HUES64 (cell line): ENCODE measurements at regions not wholly inside any gene's neighbourhood (a gene's known extent, or its start where the extent isn't known, plus 50 kb on each side); places are given as distances from the start of the nearest gene placed in this dataset.

Source experiments
- H3K27ac ChIP-seq: 2 replicates; pipeline ENCODE4 v1.7.0; 2013; ENCODE audit warnings: low read depth, low read length, inconsistent platforms
- H3K27me3 ChIP-seq: 2 replicates; pipeline ENCODE4 v1.6.1; 2013; ENCODE audit warnings: mild to moderate bottlenecking, low read length; ENCODE audit not compliant: insufficient read depth
- H3K36me3 ChIP-seq: 2 replicates; pipeline ENCODE4 v1.6.1; 2013; ENCODE audit warnings: mild to moderate bottlenecking, low read length; ENCODE audit not compliant: insufficient read depth
- H3K4me1 ChIP-seq: 2 replicates; pipeline ENCODE4 v1.6.1; 2013; ENCODE audit warnings: mild to moderate bottlenecking, low read length, moderate library complexity; ENCODE audit not compliant: insufficient read depth
- H3K4me3 ChIP-seq: 2 replicates; pipeline ENCODE4 v1.5.1; 2013; ENCODE audit warnings: mild to moderate bottlenecking, low read length, moderate library complexity
- H3K9ac ChIP-seq: 2 replicates; pipeline ENCODE4 v1.6.1; 2013; ENCODE audit warnings: mild to moderate bottlenecking, low read depth, low read length
- H3K9me3 ChIP-seq: 2 replicates; pipeline ENCODE4 v1.6.1; 2013; ENCODE audit warnings: low read depth, low read length; ENCODE audit not compliant: insufficient read depth
- WGBS: fragments of 150-250, 120-280 bp; methylation state at CpG from one replicate; pipeline ENCODE4 v1.1.7; 2013; ENCODE audit warnings: missing lambda C conversion rate; 5-methylcytosine and 5-hydroxymethylcytosine counted together

DNA sequence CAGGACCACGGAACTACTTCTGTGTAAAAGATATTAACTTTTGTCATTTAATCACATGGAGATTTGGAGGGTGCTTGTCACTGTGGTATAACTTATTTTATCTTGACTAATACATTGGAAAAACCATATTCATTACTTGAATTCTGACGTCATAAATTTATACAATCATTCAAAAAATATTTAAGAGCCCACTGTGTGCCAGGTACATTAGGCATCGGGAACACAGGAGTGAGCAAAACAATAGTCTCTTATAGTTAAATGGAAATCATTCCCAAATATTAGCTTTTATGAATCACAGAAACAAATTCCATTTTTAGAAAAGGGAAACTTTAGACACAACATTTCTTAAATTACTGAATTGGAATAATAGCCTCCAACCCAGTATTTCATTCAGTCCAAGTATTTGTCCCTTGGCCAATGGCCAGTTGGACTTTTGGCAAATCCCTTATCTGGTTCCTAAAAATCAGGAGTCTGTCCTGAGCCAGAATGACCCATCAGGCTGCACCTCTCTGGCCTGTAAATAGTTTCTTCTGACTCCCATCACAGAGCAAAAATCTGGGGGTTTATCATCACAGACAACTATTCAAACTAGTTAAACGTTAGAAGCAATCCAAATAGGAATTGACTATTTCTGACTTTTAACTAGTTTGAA is 104.3 kb upstream of the FSTL4 start:
- 90% methylated on average over 3 of the region's 4 CpGs for WGBS
- peaks cover 5% of the 10 kb centered on the region; the same call in 1 of the 2 replicates for H3K9me3 ChIP-seq
- no peak overlapping the region for H3K9ac ChIP-seq
- no peak overlapping the region for H3K4me3 ChIP-seq
- no peaks in the 10 kb centered on the region for H3K4me1 ChIP-seq
- no peak overlapping the region for H3K27ac ChIP-seq
- H3K36me3 ChIP-seq, result no peaks in the 10 kb centered on the region
- H3K27me3 ChIP-seq, result no peaks in the 10 kb centered on the region

DNA sequence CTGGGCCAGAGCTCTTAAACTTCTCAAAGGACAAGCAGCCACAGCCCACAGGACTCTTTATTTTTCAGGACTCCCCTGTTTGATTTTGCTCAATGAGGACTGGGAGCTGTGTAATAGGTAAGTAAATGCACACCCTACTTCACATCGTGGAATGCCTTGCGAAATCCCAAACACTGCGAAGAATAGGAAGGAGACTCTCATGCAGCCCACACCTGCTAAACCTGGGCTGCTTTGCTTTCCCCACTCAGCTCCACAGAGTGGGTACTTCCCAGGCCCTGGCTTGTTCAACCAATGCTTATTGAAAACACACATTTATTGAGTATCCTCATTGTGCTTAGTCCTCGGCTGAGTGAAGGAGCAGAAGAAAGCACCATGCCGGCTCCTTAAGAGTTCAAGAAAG is 103.3 kb upstream of the FSTL4 start:
- Histone ChIP-seq H3K27me3 (no peaks in the 10 kb centered on the region), H3K4me1 (no peaks in the 10 kb centered on the region), H3K4me3 (no peak overlapping the region), H3K36me3 (no peaks in the 10 kb centered on the region), H3K9ac (no peak overlapping the region), H3K27ac (no peak overlapping the region), H3K9me3 (no peaks in the 10 kb centered on the region)
- WGBS, result 85% methylated on average over 5 of the region's 5 CpGs

DNA sequence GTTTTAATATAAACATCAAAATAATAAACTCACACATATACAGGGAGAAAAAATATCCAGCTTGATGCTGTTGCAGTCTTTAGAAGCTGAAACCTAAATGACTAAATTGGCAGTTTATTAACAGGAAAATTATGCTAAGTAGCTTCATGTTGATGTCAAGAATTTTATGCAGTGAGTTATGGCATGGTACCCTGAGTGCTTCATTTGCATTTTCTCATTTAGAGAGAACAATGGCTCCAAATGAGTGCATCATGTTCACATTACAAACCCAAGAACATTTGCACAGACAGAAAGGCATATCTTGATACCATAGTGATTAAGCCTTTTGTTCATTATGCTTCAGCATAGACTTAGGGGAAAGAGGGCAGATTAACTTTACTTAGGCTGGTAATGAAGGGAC is 102.9 kb upstream of the FSTL4 start:
- Histone ChIP-seq H3K9ac (no peak overlapping the region), H3K27me3 (no peaks in the 10 kb centered on the region), H3K9me3 (no peaks in the 10 kb centered on the region), H3K4me3 (no peak overlapping the region), H3K27ac (no peak overlapping the region), H3K36me3 (no peaks in the 10 kb centered on the region), H3K4me1 (no peaks in the 10 kb centered on the region)

GRCh38 chr5:133714161-133714915 is 102.0 kb upstream of the FSTL4 start:
- Histone ChIP-seq H3K4me3 (no peak overlapping the region), H3K9me3 (no peaks in the 10 kb centered on the region), H3K27me3 (no peaks in the 10 kb centered on the region), H3K27ac (no peak overlapping the region), H3K36me3 (no peaks in the 10 kb centered on the region), H3K9ac (no peak overlapping the region), H3K4me1 (no peaks in the 10 kb centered on the region)
- 94% methylated on average over 12 of the region's 12 CpGs for WGBS

DNA sequence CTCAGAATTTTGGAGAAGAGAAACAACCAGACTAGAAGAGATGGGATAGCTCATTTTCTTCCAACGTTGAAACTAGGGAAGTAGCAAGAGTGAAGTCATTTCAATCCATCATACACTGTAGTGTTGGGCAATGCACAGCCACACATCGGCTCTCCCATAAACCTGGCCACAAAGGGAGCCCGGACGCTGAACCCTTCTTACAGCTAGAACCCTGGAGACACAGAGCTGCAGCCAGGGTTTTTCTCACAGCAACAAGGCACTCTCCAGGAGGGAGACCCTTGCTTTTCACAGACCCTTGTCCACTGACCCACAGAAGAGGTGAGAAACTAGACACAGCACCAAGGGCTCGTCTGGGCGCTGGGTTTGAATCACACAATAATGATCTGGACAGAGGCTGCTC is 101.4 kb upstream of the FSTL4 start:
- no peak overlapping the region for H3K9ac ChIP-seq
- no peak overlapping the region for H3K4me3 ChIP-seq

GRCh38 chr5:133713209-133713608 is 100.9 kb upstream of the FSTL4 start:
- H3K36me3 ChIP-seq, result no peaks in the 10 kb centered on the region
- H3K27me3 ChIP-seq, result no peaks in the 10 kb centered on the region
- no peak overlapping the region for H3K27ac ChIP-seq
- H3K4me1 ChIP-seq, result no peaks in the 10 kb centered on the region
- H3K9me3 ChIP-seq, result no peaks in the 10 kb centered on the region
- H3K9ac ChIP-seq, result no peak overlapping the region
- no peak overlapping the region for H3K4me3 ChIP-seq

More for the DNA sequence above, 101.4 kb upstream of the FSTL4 start:
- no peak overlapping the region for H3K27ac ChIP-seq
- H3K36me3 ChIP-seq, result no peaks in the 10 kb centered on the region
- no peaks in the 10 kb centered on the region for H3K4me1 ChIP-seq
- no peaks in the 10 kb centered on the region for H3K9me3 ChIP-seq
- H3K27me3 ChIP-seq, result no peaks in the 10 kb centered on the region
- WGBS, result 93% methylated on average over 6 of the region's 6 CpGs

- H3K27ac ChIP-seq, result no peak overlapping the region
- WGBS, result 83% methylated on average over 7 of the region's 7 CpGs
- no peaks in the 10 kb centered on the region for H3K4me1 ChIP-seq
- H3K4me3 ChIP-seq, result no peak overlapping the region
- no peaks in the 10 kb centered on the region for H3K36me3 ChIP-seq
- H3K9ac ChIP-seq, result no peak overlapping the region
- H3K9me3 ChIP-seq, result no peaks in the 10 kb centered on the region
- no peaks in the 10 kb centered on the region for H3K27me3 ChIP-seq
Observed at GRCh38 chr5:133712562-133712961, 100.2 kb upstream of the FSTL4 start.

DNA sequence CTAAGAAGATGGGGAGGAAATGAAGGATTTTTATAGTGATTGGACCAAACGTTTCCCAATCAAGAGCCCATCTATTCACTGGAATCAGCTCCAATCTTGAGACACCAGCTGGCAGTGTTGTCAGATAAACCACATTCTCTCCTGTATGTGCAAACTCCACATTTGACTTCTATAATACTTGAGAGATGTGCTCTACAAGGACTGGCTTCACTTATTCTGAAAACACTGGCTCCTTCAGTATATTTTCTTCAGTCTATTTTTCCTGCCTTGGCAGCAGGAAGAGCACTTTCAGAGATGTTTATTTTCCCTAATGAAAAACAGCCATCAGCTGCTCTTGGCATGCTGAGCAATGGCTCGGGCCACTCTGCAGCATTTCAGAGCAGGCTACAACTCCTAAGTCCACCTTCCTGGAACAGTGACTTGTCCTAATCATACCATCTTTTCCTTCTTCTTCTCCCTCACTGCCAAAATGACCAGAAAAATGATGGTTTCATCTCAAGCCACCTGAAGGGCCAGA is 96.9 kb upstream of the FSTL4 start:
- no peak overlapping the region for H3K9ac ChIP-seq
- no peaks in the 10 kb centered on the region for H3K27me3 ChIP-seq
- WGBS, result 86% methylated on average over 2 of the region's 2 CpGs
- H3K9me3 ChIP-seq, result no peaks in the 10 kb centered on the region
- H3K4me3 ChIP-seq, result no peak overlapping the region
- H3K27ac ChIP-seq, result no peak overlapping the region
- H3K4me1 ChIP-seq, result no peaks in the 10 kb centered on the region
- no peaks in the 10 kb centered on the region for H3K36me3 ChIP-seq

DNA sequence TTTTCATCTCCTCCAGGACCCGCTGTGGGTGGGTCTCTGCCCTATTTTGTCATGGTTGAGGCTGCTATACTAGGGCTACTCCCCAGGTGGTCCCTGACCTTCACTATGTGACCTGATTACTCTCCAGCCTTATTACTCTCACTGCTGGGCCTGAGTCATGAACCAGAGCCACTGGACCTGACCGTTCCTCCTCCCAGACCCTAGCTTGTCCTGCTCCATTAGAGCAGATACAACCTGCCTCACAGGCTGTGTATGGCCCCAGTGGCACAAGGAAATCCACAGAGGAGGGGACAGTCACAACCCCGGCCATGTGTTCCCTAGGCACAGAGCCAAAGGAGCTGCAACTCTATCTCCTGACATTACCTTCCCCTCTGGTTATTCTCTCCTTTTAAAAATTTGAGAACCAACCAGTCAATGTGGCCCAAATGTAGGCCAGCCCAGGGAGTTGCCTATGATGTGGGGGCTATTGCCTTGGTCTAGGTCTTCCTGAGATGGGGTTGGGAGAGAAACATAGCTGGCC is 96.0 kb upstream of the FSTL4 start:
- Histone ChIP-seq H3K9me3 (no peaks in the 10 kb centered on the region), H3K4me3 (no peak overlapping the region), H3K27ac (no peak overlapping the region), H3K9ac (no peak overlapping the region), H3K36me3 (no peaks in the 10 kb centered on the region), H3K4me1 (no peaks in the 10 kb centered on the region), H3K27me3 (no peaks in the 10 kb centered on the region)
- WGBS, result 86% methylated on average over 3 of the region's 3 CpGs

GRCh38 chr5:133707629-133708028 is 95.3 kb upstream of the FSTL4 start:
- H3K27ac ChIP-seq, result no peak overlapping the region
- no peaks in the 10 kb centered on the region for H3K9me3 ChIP-seq
- no peaks in the 10 kb centered on the region for H3K36me3 ChIP-seq
- H3K9ac ChIP-seq, result no peak overlapping the region
- no peak overlapping the region for H3K4me3 ChIP-seq
- 78% methylated on average over 2 of the region's 2 CpGs for WGBS
- no peaks in the 10 kb centered on the region for H3K4me1 ChIP-seq
- H3K27me3 ChIP-seq, result no peaks in the 10 kb centered on the region

GRCh38 chr5:133706506-133707430 is 94.4 kb upstream of the FSTL4 start:
- Histone ChIP-seq H3K4me1 (no peaks in the 10 kb centered on the region), H3K4me3 (no peak overlapping the region), H3K27me3 (no peaks in the 10 kb centered on the region), H3K36me3 (no peaks in the 10 kb centered on the region), H3K9ac (no peak overlapping the region), H3K27ac (no peak overlapping the region), H3K9me3 (no peaks in the 10 kb centered on the region)
- 89% methylated on average over 10 of the region's 10 CpGs for WGBS
